NCI-H1092 (cell line): ENCODE measurements at regions not wholly inside any gene's neighbourhood (a gene's known extent, or its start where the extent isn't known, plus 50 kb on each side); places are given as distances from the start of the nearest gene placed in this dataset.

Experiments
- DNase-seq: peaks from one replicate; lab custom pipeline; 2025; lab: John Stamatoyannopoulos, UW

DNA sequence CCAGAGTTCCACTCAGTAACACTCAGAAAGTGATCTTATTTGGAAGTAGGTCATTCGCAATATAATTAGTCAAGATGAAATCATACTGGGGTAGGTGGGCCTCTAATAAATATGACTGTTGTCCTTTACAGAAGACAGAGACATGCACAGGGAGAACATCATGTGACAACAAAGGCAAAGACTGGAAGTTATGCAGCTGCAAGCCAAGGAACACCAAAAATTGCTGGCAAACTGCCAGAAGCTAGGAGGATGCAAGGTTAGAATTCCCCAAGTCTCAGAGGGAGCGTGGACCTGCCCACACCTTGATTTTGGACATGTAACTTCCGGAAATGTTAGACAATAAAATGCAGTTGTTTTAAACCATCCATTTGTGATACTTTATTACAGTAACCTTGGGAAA is 471.5 kb upstream of the AGTR1 start:
- DNase-seq: no peak

DNA sequence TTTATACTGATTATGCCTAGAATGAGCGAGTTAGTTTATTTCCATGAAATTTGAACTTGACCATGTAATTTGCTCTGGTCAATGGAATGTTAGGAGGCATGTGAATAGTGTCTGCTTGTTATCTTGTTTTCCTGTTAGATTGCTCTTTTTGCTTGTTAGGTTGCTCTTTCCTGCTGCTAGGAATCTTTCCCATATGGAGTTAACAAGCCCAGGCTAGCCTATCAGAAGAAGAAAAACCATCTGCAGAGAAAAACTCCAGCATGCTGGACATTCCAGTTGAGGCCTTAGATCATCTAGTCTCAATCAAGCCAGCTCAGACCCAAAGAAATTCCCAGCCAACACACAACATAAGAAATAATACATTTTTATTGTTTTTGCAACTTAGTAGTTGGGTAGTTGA is 470.2 kb upstream of the AGTR1 start:
- DNase-seq: no peak

DNA sequence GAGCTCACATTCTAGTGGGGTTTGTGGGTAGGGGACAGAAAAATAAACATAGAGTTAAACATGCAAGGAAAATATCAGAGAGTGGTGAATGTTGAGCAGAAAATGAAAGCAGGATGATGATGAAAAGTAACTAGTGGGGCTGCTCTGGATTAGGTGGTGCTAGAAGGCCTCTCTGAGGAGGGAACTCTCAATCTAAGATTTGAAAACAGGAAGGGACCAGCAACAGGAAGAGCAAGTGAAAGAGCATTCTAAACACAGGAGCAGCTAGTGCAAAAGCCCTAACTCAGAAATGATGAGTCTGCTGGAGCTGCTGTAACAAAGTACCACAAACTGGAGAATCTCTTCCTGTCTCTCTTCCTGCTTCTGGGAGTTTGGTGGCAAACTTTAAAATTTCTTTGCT is 468.6 kb upstream of the AGTR1 start:
- DNase-seq: no peak

- DNase-seq: no peak
Measured at GRCh38 chr3:148230473-148230872, 467.2 kb upstream of the AGTR1 start.

DNA sequence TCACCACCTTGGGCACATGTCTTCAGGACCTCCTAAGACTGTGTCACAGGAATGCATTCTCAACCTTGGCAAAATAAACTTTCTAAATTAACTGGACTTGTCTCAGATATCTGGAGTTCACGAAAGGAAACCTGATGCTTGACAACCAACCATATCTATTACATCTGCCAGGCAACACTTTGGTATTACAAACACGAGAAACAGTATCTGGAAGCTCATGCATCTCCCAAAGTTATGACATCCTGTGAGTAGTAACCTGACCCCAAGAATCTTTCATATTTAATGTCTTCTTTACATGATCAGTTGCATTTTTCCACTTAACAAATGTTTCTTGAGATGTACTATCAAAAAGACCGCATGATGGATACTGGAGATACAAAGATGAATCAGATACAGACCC is 465.3 kb upstream of the AGTR1 start:
- DNase-seq: no peak

DNA sequence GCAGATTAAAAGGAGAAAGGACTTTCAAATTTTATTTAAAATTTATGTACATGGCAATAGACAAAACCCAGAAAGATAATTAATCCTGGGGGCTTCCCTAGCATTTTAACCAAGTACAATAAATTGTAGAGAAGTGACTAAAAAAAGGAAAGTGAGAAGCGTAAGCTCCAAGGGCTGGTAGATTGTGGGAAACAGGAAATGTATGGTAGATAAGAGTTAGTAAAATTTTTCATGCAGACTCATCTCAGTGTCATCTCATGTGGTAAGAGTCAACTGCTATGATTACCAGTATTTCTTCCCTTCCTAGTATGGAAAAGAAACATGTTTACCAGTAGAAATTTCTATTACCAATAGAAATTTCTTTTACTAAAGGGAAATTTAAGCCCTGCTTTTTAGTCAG is 464.3 kb upstream of the AGTR1 start:
- DNase-seq: no peak

DNA sequence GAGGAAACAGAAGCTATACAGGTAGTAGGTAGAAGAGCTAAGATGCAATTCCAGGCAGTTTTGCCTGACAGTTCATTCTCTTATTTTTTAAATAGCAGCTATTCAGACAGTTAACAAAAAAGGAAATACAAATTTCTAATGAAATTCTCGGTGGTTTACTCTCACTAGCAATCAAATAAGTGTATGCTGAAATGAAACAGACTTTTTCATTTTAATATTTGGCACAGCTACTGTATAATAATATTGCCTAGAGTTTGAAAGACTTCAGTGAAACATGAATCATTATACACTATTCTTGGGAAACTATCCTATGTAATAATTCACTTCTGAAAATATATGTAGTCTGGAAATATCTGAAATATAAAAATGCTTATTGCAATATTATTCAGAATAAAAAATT is 463.2 kb upstream of the AGTR1 start:
- no peak for DNase-seq

GRCh38 chr3:148235566-148235965 is 462.1 kb upstream of the AGTR1 start:
- no peak for DNase-seq

DNA sequence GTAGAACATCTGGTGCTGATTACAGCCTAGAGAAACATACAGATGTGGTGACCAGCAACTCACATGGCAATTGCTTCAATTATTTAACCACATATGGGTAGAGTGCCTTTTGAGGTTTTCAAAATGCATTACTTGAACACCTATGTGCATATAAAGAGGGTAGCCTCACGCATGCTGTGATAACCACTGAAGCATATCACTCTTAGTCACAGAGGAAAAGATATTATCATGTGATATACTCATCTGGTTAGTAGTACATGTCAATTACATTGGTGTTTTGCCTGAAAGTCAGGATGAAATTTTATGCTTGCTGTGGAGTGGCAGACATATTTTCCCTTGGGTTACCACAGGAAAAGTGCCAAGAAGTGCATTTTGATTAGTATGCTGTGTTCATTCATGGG is 459.3 kb upstream of the AGTR1 start:
- no peak for DNase-seq

GRCh38 chr3:148240351-148240750 is 457.4 kb upstream of the AGTR1 start:
- no peak for DNase-seq

DNA sequence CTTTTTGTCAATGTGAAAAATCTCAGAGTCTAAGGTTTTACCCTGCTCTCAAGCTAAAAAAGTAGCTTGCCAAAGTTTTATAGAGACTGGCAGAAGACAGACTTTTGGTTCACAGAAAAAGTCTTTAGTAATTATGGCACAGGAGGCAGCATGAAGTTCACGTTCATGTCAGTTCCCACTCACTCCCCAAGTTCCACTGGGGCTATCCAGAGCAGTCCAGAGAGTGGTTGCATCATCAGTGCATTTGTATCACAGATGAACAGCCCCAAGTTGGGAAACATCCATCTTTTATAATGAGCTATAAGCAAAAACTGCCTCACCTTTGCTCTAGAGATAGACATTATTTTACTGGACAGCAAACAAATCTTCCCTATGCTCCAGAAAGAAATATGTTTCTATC is 454.1 kb upstream of the AGTR1 start:
- no peak for DNase-seq

DNA sequence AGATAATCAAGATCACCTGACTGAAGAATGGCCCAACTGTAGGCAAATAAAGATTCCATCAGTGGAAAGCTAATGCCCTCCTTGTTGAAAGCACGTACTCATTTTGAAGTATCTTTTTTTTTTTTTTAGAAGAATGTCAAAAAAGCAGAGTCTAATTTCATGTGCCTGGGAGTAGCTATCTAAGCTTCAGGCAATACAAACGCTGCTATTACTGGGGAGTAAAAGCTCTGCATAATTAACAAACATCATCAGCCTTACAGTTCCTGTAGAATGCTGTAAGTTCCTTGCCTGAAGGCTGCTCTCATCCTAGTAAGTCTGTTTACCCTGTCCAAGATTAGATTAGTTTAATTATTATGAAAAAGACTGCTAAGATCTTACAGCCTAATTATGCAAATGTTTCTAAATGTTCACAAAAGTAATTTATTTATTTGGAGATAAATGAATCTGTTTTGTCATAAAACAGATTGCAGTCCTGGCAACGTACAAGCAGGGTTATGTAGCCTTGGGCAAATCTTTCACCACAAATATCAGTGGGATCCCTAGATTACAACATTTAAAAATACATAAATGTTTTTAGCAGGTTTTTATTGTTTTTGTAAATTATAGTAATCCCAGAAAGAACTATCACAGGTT is 451.3 kb upstream of the AGTR1 start:
- DNase-seq: no peak

GRCh38 chr3:148253713-148254112 is 444.0 kb upstream of the AGTR1 start:
- DNase-seq: no peak

DNA sequence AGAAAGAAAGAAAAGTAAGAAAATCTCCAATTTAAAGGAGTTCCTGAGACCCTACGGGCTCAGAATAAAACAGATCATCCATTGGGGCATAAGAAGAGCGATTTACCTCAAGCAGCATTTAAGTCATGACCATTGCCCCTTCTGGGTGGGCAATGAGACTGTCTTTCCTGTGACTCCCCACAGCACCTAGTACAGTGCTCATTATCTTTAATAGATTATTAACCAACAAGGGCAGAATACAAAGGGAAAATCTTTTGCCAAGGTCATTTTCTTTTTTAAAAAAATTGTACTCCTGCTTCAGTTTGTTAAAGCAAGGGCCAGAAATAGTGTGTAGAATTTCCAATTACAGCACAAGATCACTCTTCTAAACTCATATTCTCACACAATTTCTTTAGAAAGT is 443.3 kb upstream of the AGTR1 start:
- no peak for DNase-seq

DNA sequence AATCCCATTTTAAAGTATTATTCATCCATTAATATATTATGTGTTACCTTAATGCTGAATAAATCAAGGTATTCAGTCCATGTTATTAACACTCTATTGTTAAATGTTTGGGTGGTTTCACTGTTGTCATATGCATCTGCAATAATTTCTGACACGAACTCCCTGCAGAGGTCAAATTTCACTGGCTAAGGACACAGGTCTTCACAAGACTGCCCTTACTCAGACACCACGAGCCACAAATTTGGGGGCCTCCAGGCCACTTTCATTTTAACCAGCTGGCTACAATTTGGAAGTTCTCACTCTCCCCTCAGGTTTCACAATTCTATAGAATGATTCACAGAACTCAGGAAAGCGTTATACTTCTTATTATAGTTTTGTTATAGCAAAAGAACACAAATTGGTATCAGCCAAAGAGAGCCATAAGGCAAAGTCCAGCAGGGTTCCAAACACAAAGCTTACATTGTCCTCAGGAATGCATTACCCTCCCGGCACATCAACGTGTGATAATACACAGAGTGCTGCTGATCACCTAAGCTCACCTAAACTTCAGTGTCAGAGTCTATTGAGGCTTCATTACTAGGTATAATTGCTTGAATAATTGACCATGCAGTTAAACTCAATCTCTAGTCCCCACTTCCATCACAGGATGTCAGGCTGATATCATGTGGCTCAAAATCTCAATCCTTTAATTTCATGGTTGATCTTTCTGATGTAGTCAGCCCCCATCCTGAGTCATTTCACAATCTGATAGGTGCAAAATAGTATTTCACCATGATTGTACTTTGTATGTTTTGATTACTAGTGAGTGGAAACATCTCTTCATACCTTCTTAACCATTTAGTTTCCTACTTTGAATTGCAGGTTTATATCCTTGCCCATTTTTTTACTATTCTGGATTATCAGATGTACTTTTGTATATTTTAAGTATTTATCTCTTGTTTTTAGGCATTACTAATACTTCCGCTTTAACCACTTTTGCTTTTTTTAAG is 441.4 kb upstream of the AGTR1 start:
- DNase-seq: no peak

DNA sequence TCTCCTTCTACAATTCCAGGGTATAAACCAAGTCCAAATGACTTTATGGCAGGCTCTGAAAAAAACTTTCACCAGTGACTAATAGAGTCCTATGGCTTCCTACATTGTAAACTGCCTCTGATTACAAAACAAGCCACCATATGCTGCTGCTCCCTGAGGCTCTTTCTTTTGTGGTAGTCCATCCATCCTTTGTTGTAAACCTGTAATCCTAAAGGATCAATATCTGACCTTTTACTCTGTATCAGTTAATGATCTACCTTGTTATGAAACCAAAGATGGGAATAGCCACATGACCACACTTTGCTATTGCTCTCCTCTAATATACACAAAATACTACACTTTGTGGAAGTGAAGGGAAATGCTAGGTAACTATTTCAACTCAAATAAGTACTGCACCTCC is 434.7 kb upstream of the AGTR1 start:
- no peak for DNase-seq

DNA sequence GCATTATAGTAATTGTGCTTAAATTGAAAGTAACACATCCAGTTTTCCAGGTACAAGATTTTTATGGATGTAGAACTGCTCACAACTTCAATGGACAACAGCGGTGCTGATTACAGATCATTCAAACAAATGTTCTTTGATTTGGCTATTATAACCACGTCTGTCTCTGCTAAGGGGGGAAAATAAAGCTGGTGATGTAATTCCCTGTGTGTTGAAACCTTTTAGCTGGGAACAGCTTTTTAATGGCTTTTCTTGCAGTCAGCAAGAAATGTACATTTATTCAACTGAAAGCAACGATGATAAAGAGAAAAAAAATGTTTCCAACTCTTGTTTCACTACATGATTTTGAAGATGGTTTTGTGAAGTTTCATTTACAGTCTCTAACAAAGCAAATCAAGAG is 431.9 kb upstream of the AGTR1 start:
- DNase-seq: no peak

DNA sequence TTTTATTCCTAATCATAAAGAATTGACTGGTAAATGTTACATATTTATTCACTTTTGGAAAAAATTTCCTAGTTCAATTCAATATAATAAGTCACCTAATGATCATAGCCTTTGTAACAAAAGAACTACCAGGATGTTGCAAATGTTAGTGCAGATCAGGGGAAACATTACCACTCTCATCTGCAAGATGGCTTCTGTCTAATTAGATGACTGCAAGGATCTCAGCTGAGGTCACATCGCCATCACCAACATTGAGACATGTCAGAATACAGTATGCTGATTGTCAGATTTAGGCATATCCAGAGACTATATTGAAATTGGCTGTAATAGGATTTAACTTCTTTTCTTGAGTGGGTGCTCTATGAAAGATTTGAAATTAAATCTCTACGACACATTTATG is 431.4 kb upstream of the AGTR1 start:
- no peak for DNase-seq

DNA sequence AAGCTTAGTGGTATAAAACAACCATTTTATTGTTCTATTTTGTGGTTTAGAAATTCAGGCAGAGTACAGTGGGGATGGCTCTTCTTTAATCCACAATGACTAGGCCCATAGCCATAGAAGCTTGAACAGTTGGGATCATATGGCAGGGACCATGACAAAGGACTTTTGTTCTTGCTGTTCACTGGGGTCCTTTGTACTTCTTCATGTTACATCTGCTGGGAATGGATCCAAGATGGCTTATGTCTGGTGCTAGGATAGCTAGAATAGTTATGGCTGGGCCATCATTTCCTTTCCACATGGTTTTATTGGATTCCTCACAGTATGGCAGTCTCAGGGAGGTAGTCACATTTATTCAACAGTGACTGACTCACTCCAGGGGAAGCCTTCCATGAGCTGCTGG is 427.9 kb upstream of the AGTR1 start:
- no peak for DNase-seq

GRCh38 chr3:148280623-148281242 is 417.0 kb upstream of the AGTR1 start:
- DNase-seq: no peak

DNA sequence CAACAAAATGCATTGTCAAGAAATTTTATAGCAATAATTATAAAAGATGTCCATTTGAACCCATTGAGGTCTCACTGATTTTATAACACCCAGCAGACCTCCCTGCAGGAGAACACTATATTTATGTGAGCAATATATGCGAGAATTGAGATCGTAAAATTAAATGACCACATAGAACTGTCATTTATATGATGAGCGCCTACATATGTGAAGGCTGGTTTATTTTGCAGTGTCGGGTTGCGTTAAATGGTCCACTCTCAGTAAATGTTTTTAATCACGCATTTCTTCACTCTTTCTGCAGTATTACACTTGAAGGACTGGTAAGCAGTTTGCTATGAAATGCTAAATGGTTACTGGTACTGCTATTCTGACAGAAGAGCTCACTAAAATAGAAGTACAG is 408.5 kb upstream of the AGTR1 start:
- no peak for DNase-seq

- no peak for DNase-seq
Measured at GRCh38 chr3:148297013-148297412, 400.7 kb upstream of the AGTR1 start.

- DNase-seq: no peak
Measured at GRCh38 chr3:148307443-148307843, 390.3 kb upstream of the AGTR1 start.
